ENCODE measurements at regions not wholly inside any gene's neighbourhood (a gene's known extent, or its start where the extent isn't known, plus 50 kb on each side); places are given as distances from the start of the nearest gene placed in this dataset.
"Not testable (repeated sequence)": the region's sequence is repeated elsewhere in the genome, so short reads cannot be mapped to it uniquely, and the experiment has no call there.

DNA sequence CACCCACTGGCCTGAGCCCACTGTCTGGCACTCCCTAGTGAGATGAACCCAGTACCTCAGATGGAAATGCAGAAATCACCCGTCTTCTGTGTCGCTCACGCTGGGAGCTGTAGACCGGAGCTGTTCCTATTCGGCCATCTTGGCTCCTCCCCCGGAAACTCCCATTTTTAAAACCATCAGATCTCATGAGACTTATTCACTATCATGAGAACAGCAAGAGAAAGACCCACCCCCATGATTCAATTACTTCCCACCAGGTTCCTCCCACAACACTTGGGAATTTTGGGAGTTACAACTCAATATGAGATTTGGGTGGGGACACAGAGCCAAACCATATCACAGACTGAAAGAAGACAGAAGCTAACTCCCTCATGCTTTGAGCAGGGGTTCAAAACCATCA is 134.5 kb downstream of the SLC39A8 start:
- not testable (repeated sequence) for DNase-seq (ENCODE audit: low read depth)

DNA sequence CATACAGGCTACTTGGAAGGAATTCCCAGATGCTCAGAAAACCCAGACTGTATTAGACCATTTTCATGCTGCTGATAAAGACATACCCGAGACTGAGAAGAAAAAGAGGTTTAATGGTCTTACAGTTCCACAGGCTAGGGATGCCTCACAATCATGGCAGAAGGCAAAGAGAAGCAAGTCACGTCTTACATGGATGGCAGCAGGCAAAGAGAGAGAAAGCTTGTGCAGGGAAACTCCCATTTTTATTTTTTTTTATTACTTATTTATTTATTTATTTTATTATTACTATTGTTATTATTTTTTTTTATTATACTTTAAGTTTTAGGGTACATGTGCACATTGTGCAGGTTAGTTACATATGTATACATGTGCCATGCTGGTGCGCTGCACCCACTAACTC is 140.6 kb downstream of the SLC39A8 start:
- DNase-seq (ENCODE audit: low read depth), result not testable (repeated sequence)

DNA sequence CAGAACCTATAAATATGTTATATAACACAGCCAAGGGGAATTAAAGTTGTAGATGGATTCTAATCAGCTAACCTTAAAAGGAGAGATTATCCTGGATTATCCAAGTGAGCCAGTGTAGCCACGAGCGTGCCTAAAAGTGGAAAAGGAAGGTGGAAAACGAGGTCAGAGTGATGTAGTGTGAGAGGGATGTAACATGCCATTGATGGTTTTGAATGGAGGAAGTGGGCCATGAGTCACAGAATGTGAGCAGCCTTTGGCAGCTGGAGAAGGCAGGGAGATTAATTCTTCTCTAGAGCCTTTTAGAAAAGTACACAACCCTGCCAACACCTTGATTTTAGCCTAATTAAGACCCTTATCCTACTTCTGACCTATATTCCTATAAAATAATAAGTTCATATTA is 149.1 kb downstream of the SLC39A8 start:
- DNase-seq (ENCODE audit: low read depth), result peak; percentile 4

DNA sequence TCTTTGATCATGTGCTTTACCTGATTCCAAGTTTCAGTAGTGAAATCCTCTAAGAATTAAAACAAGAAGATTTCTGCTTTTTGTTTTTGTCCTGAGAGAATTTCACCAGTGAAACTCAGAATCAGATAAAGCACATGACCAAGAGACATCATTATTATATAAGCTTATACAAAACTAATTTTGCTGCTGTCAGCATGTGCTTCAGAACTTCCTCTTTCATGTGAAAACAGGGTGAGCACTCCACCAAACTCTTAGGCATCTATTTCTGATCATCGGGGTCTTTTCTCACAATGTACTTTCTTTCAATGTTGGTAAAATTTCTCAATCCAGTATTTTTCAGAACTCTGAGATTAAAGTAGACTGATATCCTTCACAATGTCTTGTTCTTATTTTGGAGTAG is 152.1 kb downstream of the SLC39A8 start:
- no peak for DNase-seq (ENCODE audit: low read depth)

DNA sequence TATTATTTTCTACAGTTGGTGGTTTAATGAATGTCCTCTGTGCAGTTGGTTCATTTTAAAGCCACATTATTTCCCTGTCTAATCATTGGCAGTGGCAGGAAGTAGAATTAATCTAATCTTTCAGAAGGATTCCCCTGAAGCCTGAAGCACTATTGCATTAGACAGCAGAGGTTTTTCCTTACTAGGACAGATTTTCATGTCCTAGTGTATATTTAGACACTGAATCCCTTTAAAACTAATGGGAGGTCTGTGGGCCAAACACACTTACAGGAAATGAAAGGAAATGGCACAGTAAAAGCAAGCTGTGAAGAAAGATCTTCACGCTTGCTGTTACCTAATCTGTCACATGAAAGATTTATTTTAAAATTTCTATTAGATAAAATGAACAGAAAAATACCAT is 165.2 kb downstream of the SLC39A8 start:
- no peak for DNase-seq (ENCODE audit: low read depth)

DNA sequence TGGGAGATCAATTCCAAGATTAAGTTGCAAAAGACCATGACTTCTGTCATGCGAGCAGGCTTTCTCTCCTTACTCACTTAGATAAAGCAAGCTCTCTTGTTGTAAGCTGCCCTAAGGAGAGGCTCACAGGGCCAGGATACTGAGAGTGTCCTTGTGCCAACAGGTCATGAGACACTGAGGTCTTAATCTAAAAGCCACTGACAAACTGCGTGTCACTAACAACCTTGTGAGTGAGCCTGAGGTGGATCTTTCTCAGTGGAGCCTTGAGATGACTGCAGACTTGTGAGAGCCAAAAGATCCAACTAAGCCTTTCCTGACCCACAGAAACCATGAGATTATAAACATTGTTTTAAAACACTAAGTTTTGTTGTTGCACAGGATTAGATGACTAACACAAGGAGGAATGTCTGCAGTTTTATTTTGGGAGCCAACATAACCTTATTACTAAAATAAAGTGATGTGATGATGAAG is 170.5 kb downstream of the SLC39A8 start:
- DNase-seq (ENCODE audit: low read depth), result no peak

DNA sequence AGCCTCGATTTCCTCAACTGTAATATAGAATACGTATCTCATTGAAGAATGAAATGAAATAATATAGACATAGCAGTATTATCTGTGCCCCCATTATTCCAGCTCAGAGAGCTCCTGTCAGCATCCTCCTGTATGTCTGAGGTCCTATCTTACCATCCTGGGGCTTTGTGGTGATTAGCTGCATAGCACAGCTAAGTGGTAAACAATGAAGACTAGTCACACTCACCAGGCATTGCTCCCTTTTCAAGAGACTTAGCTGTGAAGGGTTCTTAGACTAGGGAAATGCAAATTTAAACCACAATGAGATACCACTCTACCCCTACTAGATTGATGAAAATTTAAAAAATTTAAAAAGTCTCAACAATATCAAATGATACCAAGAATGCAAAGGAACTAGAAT is 172.9 kb downstream of the SLC39A8 start:
- DNase-seq (ENCODE audit: low read depth), result no peak

DNA sequence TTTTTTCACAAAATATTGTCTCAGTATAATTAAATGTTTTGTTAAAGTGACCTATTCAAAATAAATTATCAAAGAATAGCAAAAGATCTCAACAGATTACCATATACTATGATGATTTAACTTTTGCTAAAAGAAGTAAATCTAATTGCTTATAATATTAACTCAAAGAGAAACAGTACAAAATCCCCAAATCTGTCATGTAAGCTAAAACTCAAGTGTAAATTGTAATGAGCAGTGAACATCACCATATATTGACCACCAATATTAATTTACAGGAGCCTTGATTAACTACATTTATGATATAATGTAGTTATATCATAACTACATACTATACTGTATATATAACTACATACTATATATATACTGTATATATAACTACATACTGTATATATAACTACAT is 174.4 kb downstream of the SLC39A8 start:
- DNase-seq (ENCODE audit: low read depth), result no peak

DNA sequence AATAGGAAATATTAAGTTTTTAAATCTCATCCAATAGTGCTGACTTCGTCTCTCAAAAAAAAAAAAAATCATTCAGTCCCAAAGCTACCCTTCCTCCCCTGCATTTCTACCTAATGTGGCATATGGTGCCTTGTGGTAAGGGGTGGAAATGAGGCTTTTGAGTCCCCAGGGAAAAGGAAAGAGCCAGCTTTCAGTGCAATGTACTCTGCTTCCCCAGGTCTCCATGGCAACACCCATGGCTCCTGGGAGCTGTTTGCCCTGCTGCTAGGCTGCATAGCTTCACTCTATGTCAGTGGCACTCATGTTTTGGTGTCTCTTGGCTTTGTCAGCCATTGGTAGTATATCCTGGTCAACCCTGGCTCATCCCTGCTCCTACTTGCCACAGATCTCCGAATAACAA is 175.9 kb downstream of the SLC39A8 start:
- DNase-seq (ENCODE audit: low read depth), result no peak

DNA sequence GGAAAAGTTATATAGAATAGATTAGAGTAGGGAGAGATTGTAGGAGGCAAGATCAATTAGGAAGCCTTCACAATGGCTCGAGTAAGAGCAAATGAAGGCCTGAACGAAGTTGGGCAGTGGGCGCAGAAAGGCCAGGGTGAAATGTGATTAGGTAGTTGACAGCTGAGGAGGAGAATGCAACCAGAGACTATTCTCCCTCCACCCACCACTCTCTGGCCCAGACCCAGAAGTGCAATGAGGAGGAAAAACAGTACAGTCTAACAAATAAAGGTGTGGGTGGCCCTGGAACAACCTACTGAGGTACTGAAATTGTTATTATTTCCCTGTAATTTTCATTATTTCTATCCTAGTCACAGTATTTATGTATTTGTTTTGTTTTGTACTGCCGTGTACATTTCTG is 176.7 kb downstream of the SLC39A8 start:
- DNase-seq (ENCODE audit: low read depth), result no peak

DNA sequence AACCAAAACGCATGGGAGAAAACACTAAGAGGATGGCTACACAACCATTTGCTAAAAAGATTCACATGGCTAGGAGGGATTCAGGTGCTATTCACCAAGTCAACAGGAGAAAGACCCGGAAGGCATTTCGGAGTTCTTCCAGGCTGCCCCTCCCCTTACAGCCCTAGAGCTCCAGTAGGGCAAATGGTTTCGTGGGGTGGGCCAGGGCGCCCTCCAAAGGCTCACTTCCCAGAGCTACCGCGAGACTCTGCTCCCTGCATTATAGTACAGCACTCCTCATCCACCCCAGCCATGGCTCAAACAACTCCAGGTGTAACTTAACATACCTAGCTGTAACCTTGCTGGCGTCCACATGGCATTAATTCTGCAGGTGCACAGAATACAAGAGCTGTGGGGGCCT is 179.7 kb downstream of the SLC39A8 start:
- DNase-seq (ENCODE audit: low read depth), result no peak

DNA sequence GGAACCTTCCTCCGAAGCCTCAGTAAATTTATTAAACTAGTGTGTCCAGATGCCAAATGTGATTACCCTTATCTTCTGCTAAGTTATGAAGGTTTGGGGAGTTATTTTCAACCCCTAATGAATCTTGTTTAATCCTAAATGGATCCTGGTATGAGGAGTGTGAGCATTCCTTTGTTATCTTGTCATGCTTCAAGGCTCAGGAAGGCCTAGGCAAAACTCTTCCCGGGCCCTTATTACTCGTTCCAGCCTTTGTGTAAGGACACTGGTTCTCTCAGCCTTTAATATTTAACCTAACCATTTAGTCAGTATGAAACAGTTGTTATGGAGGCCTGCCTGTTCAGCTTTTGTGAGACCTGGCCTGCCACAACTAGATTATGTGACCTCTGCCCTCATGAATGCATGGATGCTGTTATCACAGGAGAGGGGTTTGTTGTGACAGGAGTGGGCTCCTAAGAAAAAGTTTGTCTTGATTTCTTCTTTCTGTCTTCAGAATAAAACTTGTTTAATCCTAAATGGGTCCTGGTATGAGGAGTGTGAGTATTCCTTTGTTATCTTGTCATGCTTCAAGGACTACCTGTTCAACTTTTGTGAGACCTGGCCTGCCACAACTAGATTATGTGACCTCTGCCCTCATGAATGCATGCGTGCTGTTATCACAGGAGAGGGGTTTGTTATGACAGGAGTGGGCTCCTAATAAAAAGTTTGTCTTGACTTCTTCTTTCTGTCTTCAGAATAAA is 181.7 kb downstream of the SLC39A8 start:
- no peak for DNase-seq (ENCODE audit: low read depth)

DNA sequence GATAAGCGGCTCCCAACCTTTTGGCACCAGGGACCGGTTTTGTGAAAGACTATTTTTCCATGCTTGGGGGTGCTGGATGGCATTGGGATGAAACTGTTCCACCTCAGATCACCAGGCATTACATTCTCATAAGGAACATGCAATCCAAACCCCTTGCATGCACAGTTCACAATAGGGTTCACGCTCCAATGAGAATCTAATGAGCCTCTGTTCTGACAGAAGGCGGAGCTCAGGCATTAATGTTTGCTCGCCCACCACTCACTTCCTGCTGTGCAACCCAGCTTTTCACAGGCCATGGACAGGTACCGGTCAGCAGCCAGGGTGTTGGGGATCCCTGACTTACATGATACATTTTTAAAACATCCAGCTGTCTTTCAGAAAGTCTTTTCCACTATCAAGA is 187.3 kb downstream of the SLC39A8 start:
- no peak for DNase-seq (ENCODE audit: low read depth)

DNA sequence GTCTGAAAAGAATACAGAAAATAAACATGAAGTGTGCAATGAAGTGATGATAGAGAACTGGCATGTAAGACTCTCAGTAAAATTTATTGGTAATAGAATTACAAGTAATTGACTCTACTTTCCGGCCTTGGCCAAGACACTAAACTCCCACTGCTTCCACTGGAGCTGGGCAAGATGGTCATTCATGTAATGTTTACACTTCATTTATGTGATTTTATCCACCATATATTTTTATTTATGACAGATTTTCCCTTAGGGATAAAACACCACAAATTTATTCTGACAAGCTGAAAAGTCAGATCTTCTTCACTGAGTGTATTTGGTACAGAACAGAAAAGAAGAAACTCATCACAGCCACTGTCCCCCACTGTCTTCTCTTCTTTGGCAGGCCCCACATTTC is 191.9 kb downstream of the SLC39A8 start:
- no peak for DNase-seq (ENCODE audit: low read depth)

DNA sequence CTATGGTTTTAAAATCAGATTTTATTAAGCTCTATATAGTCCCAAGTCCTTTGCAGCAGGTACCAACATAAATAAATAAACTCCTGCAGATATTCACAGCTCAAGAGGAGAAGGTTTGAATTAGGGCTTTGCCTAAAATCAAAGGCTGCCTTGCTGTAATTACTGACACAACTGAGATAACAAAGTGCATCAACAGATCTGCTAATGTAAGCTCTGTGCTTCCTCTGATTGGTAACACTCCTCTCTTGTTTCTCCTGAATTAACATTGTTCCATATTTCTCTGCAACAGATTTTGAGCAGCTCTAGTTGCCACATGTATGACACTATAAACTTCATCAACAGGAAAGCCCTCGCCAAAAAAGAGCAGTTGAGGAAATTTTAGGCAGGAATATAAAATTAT is 193.6 kb downstream of the SLC39A8 start:
- DNase-seq (ENCODE audit: low read depth), result no peak

DNA sequence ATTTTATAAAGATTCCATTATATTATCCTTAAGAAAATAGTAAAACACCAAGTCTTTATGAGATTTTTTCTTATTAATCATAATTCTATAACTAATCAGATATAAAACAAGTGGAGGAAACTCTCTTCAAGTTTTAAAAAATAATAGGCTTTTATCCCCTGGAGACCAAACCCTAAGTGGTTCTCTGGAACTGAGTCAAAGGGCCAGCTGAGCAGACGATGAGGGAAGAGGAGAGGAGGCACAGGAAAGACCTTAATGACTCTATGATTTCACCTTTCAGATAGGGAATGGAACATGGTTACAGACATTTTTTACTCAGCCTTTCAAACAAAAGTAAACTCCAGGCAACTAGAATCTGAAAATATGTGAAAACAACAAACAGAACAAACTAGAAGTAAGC is 201.8 kb downstream of the SLC39A8 start:
- no peak for DNase-seq (ENCODE audit: low read depth)

DNA sequence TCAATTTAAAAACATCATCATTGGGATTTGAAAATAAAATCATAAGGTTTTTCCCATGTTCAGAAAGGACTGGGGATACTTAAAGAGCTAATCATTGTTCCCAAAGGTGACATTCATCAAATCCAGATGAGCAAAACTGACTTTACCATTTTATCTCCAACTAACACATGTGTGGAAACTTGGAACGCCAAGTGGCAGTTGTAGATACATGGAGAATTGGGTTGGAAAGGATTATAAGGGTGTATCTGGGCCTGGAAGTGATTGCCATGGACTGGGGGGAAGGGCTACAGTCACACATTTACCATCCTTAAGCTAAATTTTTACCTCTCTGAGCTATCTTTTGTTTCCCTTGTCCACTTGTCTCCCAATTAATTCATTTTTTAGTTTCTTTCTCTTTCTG is 203.4 kb downstream of the SLC39A8 start:
- DNase-seq (ENCODE audit: low read depth), result no peak

DNA sequence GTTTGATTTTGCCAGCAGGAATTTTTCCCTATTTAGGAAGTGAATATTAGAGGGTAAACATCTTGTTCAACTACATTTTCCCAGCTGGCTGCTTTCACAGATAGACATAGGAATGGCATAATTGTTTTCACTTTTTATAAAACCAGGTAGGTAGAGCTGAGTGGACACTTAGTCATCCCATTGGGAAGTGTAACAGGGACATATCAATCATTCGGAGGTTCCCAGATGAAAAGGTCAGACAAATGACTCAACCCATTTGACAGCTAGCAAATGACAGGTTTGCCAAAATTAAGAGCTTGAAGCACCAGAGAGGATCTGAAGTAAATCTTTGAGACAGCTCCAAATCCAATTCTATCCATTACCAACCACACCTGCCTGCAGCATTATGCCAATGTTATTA is 205.3 kb downstream of the SLC39A8 start:
- DNase-seq (ENCODE audit: low read depth), result no peak

DNA sequence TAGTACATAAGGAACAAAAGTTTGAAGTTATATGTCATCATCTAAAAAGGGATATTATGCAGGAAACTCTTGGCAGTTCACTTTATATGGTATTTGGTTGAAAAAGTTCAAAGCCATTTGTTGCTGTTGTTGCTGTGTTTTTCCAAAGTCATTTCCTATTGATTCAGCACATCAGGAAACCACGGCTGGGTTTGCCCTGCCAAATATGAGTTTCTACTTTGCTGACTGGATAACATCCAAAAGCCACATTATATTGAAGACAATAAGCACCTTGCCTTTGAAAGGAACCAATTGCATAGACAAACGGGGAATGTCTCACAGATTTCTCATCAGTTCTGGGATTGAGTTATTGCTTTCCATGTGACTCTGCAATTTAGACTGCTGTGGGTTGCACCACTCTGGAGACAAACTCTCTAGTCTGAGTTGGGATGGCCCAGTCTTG is 206.1 kb downstream of the SLC39A8 start:
- DNase-seq (ENCODE audit: low read depth), result peak; percentile 0

DNA sequence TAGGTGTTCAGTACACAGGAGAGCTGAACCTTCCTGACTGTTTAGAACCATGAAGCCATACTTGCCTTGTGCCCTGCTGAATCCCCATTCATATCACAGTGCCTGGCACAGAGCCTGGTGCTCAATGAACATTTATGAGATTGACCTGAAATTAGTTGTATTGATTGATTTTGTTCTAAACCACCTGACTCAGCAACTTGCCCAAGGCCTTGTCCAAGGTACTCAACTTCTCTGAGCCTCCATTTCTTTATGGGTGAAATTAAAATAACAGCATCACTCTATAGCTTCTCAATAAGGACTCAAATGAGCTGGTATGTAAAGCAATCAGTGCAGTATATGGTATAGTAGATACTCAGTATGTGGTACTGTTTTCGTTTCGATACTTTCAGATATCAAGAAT is 208.1 kb downstream of the SLC39A8 start:
- DNase-seq (ENCODE audit: low read depth), result no peak

DNA sequence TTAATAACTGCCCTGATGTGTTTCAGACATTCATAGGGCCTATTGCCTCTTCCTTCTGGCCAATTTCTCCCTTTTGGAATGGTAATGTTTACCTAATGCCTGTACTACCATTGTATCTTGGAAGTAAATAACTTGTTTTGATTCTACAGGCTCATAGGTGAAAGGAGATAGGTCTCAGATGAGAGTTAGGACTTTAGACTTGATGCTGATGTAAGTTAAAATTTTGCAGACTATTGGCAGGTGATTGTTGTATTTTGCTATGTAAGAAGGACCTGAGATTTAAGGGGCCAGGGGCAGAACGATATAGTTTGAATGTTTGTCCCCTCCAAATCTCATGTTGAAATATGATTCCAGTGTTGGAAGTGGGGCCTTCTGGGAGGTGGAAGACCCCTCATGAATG is 215.5 kb downstream of the SLC39A8 start:
- no peak for DNase-seq (ENCODE audit: low read depth)

Data from Daoy (cell line).